ENCODE measurements at regions not wholly inside any gene's neighbourhood (a gene's known extent, or its start where the extent isn't known, plus 50 kb on each side); places are given as distances from the start of the nearest gene placed in this dataset.

GRCh38 chr1:218693599-218693998 is 348.5 kb downstream of the TGFB2 start:
- TF ChIP-seq, protein P1, sequence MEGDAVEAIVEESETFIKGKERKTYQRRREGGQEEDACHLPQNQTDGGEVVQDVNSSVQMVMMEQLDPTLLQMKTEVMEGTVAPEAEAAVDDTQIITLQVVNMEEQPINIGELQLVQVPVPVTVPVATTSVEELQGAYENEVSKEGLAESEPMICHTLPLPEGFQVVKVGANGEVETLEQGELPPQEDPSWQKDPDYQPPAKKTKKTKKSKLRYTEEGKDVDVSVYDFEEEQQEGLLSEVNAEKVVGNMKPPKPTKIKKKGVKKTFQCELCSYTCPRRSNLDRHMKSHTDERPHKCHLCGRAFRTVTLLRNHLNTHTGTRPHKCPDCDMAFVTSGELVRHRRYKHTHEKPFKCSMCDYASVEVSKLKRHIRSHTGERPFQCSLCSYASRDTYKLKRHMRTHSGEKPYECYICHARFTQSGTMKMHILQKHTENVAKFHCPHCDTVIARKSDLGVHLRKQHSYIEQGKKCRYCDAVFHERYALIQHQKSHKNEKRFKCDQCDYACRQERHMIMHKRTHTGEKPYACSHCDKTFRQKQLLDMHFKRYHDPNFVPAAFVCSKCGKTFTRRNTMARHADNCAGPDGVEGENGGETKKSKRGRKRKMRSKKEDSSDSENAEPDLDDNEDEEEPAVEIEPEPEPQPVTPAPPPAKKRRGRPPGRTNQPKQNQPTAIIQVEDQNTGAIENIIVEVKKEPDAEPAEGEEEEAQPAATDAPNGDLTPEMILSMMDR (IDR thresholded peaks at IDR 0.05): no peak
- TF ChIP-seq POLR2A (IDR thresholded peaks at IDR 0.05) (no peak), EP300 (IDR thresholded peaks at IDR 0.05) (no peak)

Measured in ovary (tissue), 3 donors.